Gastrocnemius medialis (tissue), 4 donors: ENCODE measurements at regions not wholly inside any gene's neighbourhood (a gene's known extent, or its start where the extent isn't known, plus 50 kb on each side); places are given as distances from the start of the nearest gene placed in this dataset.

ENCODE experiments used
- CTCF ChIP-seq, 5 experiments: fragments of 450-650 bp in 3 of 5; fragments of 200-600 bp in 2 of 5; sonication (generic) in 2 of 5; IDR thresholded peaks in 4 of 5; conservative IDR thresholded peaks in 1 of 5; 1 replicate in 4 of 5; 2 replicates in 1 of 5; pipeline ENCODE4 v1.5.1; 2016 to 2019; ENCODE audit warnings: antibody characterized with exemption in 5 of 5, mild to moderate bottlenecking in 3 of 5, moderate library complexity in 3 of 5
- POLR2A ChIP-seq, 2 donors: fragments of 450-650 bp; IDR thresholded peaks; one replicate each; pipeline ENCODE4 v1.6.1; 2017; ENCODE audit warnings: antibody characterized with exemption in 2 of 2, mild to moderate bottlenecking in 2 of 2, moderate library complexity in 2 of 2

DNA sequence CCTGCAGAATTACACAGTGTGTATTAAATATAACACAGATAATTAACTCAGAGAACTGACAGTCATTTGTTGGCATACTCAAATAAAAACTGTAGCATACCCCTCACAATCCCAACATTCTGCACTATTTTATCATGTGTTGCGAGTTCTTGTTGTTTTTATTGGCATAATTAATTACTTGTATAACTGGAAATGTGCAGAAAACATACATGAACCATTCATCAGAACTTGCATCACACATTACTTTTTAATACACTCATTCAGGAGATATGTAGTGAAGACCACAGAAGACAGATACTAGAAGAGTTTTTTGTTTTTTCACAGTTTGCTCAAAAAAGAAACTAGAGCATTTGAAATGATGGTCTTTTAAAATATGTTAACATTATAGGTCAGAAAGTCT, 74.6 kb upstream of the NEIL3 start:
- TF ChIP-seq POLR2A (IDR thresholded peaks at IDR 0.05) (no peak), CTCF (IDR thresholded peaks at IDR 0.05 in 4 of 5, conservative IDR thresholded peaks at IDR 0.05 in 1 of 5) (no peak)
